ENCODE measurements at regions not wholly inside any gene's neighbourhood (a gene's known extent, or its start where the extent isn't known, plus 50 kb on each side); places are given as distances from the start of the nearest gene placed in this dataset.
A peak's percentile ranks its signal among the peaks of the same experiment; 100 is the strongest.

DNA sequence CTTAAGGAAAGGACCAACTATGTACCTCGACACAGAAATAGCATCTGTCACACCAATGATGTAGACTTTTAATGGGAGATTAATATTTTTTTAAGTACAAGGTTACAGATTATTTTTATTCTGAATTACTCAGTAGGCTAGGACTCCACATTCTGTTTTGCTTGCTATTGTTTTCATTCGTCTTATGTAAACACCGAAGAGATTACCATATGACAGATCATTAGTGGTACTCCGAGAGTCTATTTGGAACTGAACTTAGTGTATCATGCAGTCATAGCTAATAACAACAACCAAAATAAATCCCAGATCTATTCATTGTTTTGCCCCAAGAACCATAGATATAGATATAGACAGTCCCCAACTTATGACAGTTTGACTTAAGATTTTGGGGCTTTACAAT lies 139.7 kb upstream of the SPRY1 start:
- DNase-seq (no peak), ATAC-seq (ENCODE audit: insufficient read depth, low FRiP score) (no peak)
- H3K4me3 ChIP-seq, result no peak overlapping the region
- no peaks in the 10 kb centered on the region for H3K9me3 ChIP-seq (ENCODE audit: control insufficient read depth in 4 of 4, insufficient read depth in 3 of 4, low read length in 3 of 4)
- no peak overlapping the region for H3K9ac ChIP-seq (ENCODE audit: insufficient read depth in 1 of 2, low read length in 2 of 2)
- TF ChIP-seq CTCF (IDR thresholded peaks at IDR 0.05; ENCODE audit: control extremely low read depth, extremely low read depth), result no peak
- H3K27ac ChIP-seq (ENCODE audit: low read depth in 1 of 2, low read length in 1 of 2), result no peak overlapping the region
- WGBS, 2 donors, result 82 to 87% methylated on average over 4 of the region's 4 CpGs
- no peaks in the 10 kb centered on the region for H3K27me3 ChIP-seq (ENCODE audit: control insufficient read depth in 3 of 3, insufficient read depth in 3 of 3, low read length in 2 of 3)
- H3K36me3 ChIP-seq (ENCODE audit: control insufficient read depth in 4 of 4, insufficient read depth in 4 of 4, low read length in 4 of 4), result peaks cover 0 to 3% (median 0%) of the 10 kb centered on the region in 4 donors
- H3K4me1 ChIP-seq (ENCODE audit: control insufficient read depth in 5 of 5, insufficient read depth in 5 of 5, low read length in 5 of 5), result peaks cover 0 to 11% (median 2%) of the 10 kb centered on the region in 5 donors

DNA sequence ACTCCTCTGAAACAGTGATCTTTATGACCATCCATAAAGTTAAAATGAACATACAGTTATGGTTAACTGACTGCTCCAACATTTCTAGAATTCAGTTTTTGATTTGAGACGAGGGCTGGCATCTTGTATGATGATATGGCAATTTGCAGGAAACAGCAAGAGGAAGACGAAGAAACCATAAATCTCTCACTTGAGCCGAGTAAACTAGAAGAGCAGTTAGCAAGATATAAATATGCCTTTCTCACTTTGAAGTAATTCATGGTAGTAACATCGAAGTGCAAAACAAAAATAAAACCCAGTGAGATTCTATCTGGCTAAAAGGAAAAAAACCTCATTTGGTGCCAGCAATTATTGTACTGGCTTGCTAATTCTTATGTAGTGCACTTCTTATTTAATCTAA lies 139.0 kb upstream of the SPRY1 start:
- no peak for TF ChIP-seq CTCF (IDR thresholded peaks at IDR 0.05; ENCODE audit: control extremely low read depth, extremely low read depth)
- no peak overlapping the region for H3K4me3 ChIP-seq
- DNase-seq (no peak), ATAC-seq (ENCODE audit: insufficient read depth, low FRiP score) (no peak)
- WGBS, 2 donors, result 18 to 40% methylated on average over 4 of the region's 4 CpGs
- H3K9ac ChIP-seq (ENCODE audit: insufficient read depth in 1 of 2, low read length in 2 of 2), result no peak overlapping the region
- H3K27me3 ChIP-seq (ENCODE audit: control insufficient read depth in 3 of 3, insufficient read depth in 3 of 3, low read length in 2 of 3), result no peaks in the 10 kb centered on the region
- H3K36me3 ChIP-seq (ENCODE audit: control insufficient read depth in 4 of 4, insufficient read depth in 4 of 4, low read length in 4 of 4), result peaks cover 0 to 3% (median 0%) of the 10 kb centered on the region in 4 donors
- H3K4me1 ChIP-seq (ENCODE audit: control insufficient read depth in 5 of 5, insufficient read depth in 5 of 5, low read length in 5 of 5), result peaks cover 0 to 11% (median 2%) of the 10 kb centered on the region in 5 donors
- no peaks in the 10 kb centered on the region for H3K9me3 ChIP-seq (ENCODE audit: control insufficient read depth in 4 of 4, insufficient read depth in 3 of 4, low read length in 3 of 4)
- no peak overlapping the region for H3K27ac ChIP-seq (ENCODE audit: low read depth in 1 of 2, low read length in 1 of 2)

DNA sequence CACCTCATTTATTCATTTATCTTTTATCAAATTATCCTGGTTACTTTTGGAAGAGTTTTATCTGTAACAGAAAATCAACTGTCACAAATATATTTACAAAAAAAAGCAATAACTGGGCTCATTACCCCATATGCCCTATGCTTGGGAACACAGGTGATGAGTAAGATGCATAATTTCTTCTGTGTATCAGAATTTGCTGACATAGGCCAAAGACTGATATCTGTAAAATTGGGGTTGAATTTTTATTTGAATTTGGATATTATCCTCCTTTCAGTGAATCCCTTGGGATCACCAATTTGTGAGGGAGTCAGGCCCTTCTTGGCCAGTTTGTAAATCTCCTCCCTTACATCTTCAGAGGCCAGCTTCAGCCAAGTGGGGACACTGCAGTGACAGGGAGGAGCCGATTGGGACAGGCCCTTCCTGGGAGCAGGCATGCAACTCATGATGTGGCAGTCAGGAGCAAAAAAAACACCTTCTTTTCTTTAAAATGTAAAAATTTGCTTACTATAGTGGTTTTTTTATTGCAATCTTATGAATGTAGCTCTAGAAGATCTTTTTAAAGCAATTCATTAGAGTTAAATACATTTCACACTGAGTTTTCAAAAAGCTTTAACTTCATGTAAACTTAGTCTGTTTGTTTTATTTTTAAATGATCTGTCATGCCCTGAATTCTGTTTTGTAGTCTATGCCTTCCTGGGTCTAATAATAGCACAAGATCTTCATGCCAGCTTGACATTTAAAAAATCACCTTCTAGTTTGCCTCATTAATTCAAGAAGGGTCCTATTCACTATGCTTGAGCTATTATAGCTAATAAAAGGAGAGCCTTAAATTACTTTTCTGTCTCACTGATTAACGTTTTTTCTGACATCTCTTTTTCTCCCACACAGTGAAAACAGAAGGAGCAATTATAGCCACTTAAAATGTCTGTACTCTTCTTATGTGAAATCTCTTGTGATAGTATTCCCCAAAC lies 136.6 kb upstream of the SPRY1 start:
- peak overlapping the region in 1 of 2 donors; percentile 51 for H3K27ac ChIP-seq (ENCODE audit: low read depth in 1 of 2, low read length in 1 of 2)
- DNase-seq, result no peak

More for the DNA sequence above, 136.6 kb upstream of the SPRY1 start:
- H3K27me3 ChIP-seq (ENCODE audit: control insufficient read depth in 3 of 3, insufficient read depth in 3 of 3, low read length in 2 of 3), result no peaks in the 10 kb centered on the region
- no peak overlapping the region for H3K4me3 ChIP-seq
- TF ChIP-seq CTCF (IDR thresholded peaks at IDR 0.05; ENCODE audit: control extremely low read depth, extremely low read depth), result no peak
- H3K9ac ChIP-seq (ENCODE audit: insufficient read depth in 1 of 2, low read length in 2 of 2), result peak overlapping the region in 1 of 2 donors; percentile 10
- H3K9me3 ChIP-seq (ENCODE audit: control insufficient read depth in 4 of 4, insufficient read depth in 3 of 4, low read length in 3 of 4), result no peaks in the 10 kb centered on the region
- no peak for ATAC-seq (ENCODE audit: insufficient read depth, low FRiP score)
- peaks cover 0 to 3% (median 0%) of the 10 kb centered on the region in 4 donors for H3K36me3 ChIP-seq (ENCODE audit: control insufficient read depth in 4 of 4, insufficient read depth in 4 of 4, low read length in 4 of 4)
- 41 to 49% methylated on average over 2 of the region's 2 CpGs for whole genome bisulfite sequencing, 2 donors
- H3K4me1 ChIP-seq (ENCODE audit: control insufficient read depth in 5 of 5, insufficient read depth in 5 of 5, low read length in 5 of 5), result peaks cover 0 to 11% (median 2%) of the 10 kb centered on the region in 5 donors
